ENCODE measurements at regions not wholly inside any gene's neighbourhood (a gene's known extent, or its start where the extent isn't known, plus 50 kb on each side); places are given as distances from the start of the nearest gene placed in this dataset.

GRCh38 chr10:33455029-33455428 is 120.6 kb upstream of the NRP1 start:
- DNase-seq: no peak

GRCh38 chr10:33454554-33454953 is 120.1 kb upstream of the NRP1 start:
- DNase-seq: no peak

DNA sequence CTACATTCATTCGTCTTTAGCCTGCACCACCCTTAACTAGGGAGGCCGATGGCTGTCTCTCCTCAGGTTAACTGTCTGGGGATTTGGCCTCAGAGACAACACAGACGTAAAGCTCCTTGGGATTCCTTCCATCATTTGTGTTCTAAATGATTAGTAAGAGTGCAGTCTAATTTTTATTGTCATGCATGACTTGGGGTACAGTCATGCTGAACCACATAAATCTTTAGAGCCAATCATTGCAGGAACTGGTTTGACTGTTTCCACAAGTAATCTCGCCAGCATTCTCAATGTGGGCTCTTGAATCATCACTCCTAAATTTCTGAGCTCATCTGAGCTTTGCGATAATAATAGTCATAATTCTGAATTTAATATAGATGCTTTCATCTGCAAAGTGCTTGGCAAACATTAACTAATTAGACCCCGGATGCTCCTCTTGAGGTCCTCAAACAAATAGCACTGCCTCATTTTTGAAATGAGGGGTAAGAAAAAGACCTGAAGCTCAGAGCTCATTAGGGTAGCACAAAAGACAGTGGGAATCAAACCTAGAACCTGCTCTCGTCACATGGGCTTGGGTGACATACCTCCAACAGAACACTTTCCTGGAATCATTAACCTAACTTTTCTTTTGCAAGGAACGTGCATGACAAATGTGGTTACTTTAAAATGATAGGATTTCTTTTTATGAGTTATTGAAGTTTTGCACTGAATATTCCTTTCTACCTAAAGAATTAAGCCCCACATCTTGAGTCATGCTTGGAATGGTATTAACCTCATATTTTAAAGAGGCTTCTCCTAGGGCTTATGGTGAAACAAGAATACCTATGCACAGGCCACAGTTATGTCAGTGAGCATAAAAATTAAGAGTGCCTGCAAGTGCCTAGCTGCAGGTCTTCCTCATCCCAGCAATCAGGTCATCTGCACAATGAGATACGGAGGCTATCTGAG is 118.9 kb upstream of the NRP1 start:
- DNase-seq: no peak

- no peak for DNase-seq
Measured at GRCh38 chr10:33448421-33449140, 114.1 kb upstream of the NRP1 start.

GRCh38 chr10:33441561-33441960 is 107.1 kb upstream of the NRP1 start:
- DNase-seq: no peak

DNA sequence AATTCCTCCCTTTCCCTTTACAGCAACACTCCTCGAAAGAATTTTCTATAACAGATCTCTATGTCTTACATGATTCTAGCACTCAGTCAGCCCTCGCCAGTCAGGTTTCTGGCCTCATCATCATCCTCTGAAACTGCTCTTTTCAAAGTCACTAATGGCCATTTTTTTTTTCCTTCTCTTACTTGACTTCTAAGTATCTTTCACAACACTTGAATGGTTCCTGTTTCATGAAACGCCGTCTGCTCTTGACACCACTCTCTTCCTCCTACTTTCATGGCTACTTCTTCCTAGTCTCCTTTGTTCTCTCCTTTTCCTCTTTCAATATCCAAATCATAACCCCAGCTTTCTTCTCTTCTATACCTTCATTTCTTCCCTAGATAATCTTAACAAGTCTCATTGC is 100.5 kb upstream of the NRP1 start:
- DNase-seq: no peak

DNA sequence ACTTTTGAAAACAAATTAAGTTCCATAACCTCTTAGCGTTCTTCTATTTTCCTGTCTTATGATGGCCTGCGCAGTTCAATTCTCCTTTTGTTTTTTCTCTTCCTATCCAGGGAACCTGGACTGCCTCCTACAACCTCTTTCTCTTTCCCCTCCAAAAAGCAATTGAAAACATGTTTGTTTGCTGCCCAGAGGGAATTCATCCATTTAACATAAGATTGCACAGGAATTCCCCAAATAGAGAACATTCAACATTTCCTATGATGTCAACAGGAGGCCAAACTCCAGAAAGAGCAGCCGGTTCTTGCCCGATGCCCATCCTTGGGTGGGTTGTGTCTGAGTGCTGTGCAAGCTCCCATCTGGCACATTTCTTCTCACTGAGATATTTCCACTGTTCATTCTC is 94.2 kb upstream of the NRP1 start:
- DNase-seq: no peak

DNA sequence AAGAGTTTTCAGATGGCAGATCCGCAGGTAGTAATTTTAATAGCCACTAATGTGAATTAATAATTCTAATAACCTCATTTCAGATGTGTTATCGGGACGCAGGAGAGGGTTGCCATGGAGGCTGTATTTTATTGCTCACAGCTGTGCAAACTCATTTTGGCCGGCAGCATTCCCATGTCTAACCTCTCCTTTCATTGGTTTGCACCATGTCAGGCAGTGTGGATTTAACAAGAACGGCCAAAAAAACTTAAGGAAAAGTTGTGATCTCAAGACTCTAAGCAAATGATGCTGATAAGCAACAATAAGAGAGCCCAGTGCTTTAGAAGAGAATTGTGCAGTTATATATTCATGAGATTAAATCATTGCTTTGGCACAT is 88.7 kb upstream of the NRP1 start:
- DNase-seq: no peak

GRCh38 chr10:33422471-33423153 is 88.1 kb upstream of the NRP1 start:
- DNase-seq: no peak

- DNase-seq: no peak
Measured at GRCh38 chr10:33421789-33422462, 87.5 kb upstream of the NRP1 start.

DNA sequence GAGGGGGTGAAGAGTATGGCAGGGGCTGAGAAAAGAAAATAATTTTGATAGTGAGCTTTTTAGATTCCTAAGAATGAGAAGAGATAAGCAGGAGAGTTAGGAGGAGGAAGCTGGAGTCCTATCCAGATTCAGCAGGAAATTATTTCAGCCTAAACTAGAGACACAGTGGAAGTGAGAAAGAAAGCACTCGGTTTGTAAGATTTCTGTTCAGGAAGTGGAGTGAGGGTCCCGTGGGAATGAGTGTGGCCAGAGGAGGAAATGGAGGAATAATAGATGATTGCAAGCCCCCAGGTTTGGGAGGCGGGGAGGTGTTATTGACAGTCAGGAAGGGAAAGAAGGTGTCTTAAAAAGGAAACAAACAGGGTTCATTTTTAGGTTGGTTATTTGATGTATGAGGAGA is 84.8 kb upstream of the NRP1 start:
- no peak for DNase-seq

DNA sequence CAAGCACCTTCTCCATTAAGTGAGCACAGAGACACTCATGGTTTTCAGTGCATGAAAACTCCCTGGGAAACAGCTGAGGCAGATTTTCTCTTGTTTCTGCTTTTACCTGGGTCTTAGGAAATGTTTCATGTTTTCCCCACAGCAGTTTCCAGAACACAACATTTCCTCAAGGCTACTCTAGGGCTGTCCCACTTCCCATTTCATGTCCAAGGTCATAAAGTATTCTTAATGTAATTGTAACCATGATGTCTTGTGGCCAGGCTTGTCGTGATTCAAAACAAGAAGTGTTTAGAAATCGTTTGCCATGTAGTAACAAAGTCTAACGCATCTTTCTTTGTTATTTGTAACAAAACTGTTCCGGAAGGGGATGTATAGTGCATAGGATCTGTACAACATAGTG is 83.8 kb upstream of the NRP1 start:
- DNase-seq: no peak

GRCh38 chr10:33416691-33417090 is 82.2 kb upstream of the NRP1 start:
- DNase-seq: no peak

DNA sequence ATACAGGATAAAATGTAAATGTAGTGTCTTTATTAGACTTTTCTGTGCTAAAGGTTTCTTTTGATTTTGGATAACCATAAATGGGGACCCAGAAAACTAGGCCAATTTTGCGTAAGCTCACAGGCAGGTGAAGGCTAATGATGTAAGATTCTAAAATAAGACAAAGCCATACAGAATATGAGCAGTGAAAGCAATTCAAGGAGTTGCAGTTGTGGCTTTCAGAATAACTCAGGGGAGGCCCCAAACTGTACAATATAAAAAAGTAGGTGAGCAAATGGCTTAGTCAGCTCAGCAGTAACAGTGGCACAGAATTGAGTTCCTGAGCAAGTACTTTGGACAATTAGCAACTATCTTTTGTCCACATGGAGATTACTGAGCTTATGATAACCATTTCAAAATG is 81.7 kb upstream of the NRP1 start:
- DNase-seq: no peak

- DNase-seq: no peak
Measured at GRCh38 chr10:33414841-33415240, 80.4 kb upstream of the NRP1 start.

GRCh38 chr10:33412653-33413361 is 78.3 kb upstream of the NRP1 start:
- no peak for DNase-seq

DNA sequence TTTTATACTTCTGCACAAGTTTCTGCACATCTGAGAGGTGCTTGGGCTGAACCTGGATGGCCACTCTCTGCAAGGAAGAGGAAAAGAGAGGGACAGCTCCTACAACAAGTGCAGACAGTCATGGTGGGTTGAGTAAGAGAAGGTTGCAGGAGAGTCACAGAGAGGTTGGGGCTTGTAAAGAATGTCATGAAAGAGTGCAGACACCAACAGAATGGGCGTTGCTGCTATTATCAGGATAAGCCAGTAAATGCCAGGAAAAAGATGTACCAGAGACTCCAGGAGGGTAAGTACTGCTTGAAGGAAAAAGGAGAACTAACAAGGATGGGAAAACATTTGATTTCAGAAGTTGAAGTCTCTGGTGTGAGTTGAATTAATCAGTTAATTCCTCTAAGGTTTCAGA is 77.8 kb upstream of the NRP1 start:
- no peak for DNase-seq

DNA sequence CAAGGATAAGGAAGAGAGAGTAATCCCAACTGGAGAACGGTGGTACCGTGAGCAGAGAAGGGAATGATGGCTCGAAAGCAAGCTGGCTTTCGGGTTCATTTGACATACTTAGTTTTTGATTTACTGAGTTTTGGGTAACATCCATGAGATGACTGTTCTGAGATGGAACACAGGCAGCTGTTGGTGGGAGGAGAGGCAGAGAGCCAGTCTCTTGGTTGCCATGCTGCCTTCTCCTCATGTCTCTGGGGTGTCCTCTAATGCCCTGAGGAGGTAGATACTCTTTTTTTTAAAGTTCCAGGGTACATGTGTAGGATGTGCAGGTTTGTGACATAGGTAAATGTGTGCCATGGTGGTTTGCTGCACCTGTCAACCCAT is 76.4 kb upstream of the NRP1 start:
- DNase-seq: no peak

GRCh38 chr10:33410096-33410859 is 75.8 kb upstream of the NRP1 start:
- no peak for DNase-seq

GRCh38 chr10:33406596-33406995 is 72.1 kb upstream of the NRP1 start:
- no peak for DNase-seq

DNA sequence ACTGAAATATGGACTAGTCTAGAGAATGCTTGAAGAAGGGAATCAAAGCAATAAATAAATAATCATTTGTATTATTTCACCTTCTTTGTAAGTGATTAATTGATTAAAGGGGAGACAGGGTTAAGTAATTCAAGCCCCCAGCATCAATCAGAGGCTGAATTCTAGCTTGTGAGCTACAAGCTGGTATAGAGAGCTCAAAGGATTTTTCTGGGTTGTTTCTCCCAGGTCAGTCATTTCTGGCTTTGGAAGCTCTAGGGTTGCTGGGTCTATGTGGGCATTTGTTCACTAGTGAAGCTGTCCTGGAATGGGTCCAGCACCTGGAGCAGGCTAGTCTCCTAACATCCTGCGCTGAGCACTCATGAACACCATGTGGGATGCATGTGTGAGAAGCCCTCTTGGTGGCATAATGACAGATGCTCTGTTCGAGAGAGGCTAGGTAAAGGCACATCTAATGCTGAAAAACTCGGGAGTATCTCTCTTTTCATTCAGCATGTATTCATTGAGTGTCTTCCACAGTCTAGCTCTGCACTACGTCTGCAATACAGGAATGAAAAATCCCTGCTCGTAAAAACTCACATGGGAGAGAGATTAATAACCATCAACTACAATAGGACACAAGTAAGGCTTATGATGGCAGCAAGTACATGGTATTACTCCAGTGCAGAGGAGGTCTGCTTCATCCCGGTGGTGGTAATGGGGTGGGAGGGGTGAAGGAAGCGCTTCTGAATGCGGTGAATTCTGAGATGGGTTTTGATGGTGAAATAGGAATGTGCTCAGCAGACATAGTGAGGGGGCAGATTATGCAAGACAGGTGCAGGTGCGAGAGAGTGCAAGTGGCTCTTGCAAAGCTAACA is 68.0 kb upstream of the NRP1 start:
- no peak for DNase-seq

Data from T-helper 2 cell (primary cell).